ENCODE measurements at regions not wholly inside any gene's neighbourhood (a gene's known extent, or its start where the extent isn't known, plus 50 kb on each side); places are given as distances from the start of the nearest gene placed in this dataset.

DNA sequence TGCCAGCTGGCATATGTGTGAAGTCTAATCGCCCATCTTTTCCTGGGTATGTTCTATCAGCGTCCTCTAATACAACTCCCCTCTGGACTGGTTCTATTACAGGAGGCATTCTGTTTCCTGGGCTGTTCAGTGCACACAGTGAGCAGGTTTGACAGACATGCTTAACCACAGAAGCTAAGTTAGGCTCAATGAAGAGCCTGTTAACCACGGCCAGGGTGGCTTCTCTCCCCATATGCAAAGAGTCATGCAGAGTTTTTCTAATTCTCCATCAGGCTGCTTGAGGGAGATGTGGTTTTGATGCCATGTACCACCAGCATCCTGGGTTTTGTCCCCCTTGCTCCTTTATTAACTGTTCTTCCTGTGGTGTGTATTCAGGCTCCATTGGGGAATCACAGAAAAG lies 57.2 kb upstream of the ALOX12 start:
- DNase-seq: no peak

DNA sequence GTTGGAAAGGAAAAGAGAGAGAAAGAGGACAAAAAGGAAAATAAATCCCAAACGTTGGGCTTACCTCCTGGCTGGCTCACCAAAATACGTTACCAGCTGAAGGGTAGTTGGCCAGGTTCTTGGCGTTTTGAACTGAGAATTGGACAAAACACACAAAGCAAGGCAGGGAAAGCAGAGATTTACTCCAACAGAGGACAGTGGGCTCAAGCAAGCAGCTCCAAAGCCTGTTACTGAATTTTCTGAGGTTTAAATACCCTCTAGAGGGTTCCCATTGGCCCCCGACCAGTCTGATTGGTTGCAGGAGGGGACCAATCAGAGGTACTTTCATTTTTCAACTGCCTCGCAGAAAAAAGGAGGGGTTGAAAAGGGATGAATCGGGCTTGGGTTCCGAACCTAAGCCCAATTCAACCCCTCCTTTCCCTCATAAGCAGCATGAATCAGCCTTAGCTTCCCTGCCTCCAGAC lies 55.6 kb upstream of the ALOX12 start:
- peak in 11 of 58 donors; percentile 0 to 32 (median 6) for DNase-seq

DNA sequence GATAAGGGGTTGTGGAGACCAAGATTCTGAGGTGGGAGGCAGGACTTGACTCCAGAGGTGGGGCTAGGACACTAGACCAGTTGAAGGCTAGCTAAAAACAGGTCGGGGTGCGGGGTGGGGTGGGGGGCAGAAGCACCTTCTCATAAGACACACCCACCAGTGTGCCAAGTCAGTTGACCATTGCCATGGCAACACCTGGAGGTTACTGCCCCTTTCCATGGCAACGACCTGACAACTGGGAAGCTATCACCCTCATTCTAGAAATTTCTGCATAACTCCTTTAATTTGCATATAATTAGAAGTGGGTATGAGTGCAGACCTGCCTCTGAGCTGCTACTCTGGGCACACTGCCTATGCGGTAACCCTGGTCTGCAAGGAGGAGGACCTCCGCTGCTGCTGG lies 53.9 kb upstream of the ALOX12 start:
- DNase-seq: no peak

GRCh38 chr17:6943406-6943805 lies 52.4 kb upstream of the ALOX12 start:
- DNase-seq: no peak
